Activated CD8-positive, alpha-beta memory T cell treated with anti-CD3 and anti-CD28 coated beads for 24 hours (primary cell): ENCODE measurements at regions not wholly inside any gene's neighbourhood (a gene's known extent, or its start where the extent isn't known, plus 50 kb on each side); places are given as distances from the start of the nearest gene placed in this dataset.
"Not testable (repeated sequence)": the region's sequence is repeated elsewhere in the genome, so short reads cannot be mapped to it uniquely, and the experiment has no call there.

ENCODE experiments used
- DNase-seq: peaks from one replicate; pipeline ENCODE4 v3.0.0-alpha.2; 2020

- DNase-seq = no peak
These were observed 118.1 kb upstream of the OR4E1 start for GRCh38 chr14:21791749-21792148.

GRCh38 chr14:21788687-21789086 is 115.1 kb upstream of the OR4E1 start:
- DNase-seq = not testable (repeated sequence)

DNA sequence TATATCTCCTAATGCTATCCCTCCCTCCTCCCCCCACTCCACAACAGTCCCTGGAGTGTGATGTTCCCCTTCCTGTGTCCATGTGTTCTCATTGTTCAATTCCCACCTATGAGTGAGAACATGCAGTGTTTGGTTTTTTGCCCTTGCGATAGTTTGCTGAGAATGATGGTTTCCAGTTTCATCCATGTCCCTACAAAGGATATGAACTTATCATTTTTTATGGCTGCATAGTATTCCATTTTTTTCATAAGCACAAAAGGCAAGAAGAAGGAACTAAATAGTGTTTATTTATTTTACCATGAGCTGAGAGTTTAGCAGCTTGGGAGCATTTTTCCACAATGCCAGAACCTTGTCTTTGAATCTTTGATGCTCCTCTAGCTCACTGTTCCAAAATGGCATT is 113.6 kb upstream of the OR4E1 start:
- DNase-seq = not testable (repeated sequence)

GRCh38 chr14:21781543-21781942 is 107.9 kb upstream of the OR4E1 start:
- DNase-seq = no peak

DNA sequence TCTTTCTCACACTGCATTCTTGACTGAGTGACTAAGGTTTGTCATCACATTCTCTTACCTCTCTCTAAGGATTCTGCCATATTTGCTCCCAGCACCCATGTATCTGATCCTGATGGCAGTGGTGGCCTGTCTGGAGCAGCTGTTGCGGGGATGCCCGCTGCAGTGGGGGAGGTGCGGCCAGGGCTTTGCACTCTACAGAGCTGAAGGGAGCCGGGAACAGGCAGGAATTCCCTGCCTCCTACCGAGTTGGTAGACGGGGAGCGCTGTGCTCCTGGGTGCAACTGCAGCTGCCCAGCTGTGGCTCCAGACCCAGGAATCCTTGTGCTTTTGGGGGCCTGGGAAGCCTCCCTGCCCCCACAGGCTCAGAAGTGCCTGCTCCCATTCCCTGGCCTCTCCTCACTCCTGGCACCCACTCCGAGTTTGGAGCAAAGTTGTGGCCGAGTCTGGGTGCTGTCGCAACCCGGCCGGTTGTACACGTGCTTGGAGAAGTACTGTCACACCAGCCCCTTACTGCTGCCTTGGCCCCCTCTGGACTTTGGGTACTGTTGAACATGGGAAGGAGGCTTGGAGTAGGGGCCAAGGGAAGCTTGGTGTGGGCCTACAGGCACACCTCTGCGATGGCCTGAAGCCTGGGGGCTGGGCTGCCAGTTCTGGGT is 106.9 kb upstream of the OR4E1 start:
- DNase-seq = no peak

DNA sequence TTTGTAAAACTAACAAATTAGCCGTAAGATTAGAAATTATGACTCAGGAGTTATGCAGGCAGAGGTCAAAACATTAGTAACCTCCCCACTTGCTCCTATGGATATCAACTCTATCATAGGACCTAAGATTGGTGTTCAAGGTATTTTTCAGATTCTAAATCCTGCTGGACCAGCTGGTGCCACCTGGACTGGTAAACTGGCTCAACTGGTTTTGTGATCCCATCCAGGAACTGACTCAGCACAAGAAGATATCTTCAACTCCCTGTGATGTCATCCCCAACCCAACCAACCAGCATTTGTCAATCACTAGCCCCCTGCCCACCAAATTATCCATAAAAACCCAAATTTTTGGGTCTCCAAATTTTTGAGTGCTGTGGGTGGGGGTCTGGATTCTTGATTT is 98.1 kb upstream of the OR4E1 start:
- DNase-seq = no peak

GRCh38 chr14:21768875-21769257 is 95.2 kb upstream of the OR4E1 start:
- no peak for DNase-seq

DNA sequence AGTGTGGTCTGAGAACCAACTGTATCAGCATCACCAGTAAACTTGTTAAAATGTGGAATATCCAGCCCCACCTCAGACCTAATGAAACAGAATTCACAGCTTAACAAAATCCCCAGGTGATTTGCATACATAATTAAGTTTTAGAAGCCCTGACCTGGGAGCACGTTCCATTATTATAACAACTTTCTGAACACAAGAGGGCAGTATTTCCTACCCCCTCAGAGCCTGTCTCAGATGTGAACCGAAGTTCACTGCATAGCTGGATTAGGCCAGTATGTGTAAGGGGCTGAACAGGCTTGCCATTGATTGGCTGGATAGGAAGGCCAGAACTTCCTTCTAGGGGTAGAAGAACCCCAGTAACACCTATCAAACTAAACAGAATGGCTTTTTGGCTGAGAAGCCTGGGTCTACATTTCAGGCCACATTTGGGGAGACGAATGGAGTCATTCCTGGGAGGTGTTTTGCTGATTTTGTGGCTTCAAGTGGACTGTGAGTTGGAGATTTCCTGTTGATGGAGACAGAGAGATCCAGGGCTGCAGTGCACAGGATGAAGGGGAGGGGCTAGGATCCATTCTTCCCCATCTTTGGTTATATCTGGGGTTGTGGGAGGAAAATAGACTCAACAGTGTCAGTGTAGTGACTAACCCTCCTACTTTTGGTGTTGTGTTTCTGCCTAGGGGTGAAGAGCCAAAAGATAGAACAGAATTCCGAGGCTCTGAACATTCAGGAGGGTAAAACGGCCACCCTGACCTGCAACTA is 94.7 kb upstream of the OR4E1 start:
- no peak for DNase-seq

GRCh38 chr14:21760360-21760759 is 86.7 kb upstream of the OR4E1 start:
- DNase-seq = not testable (repeated sequence)

GRCh38 chr14:21749306-21749868 is 75.8 kb upstream of the OR4E1 start:
- DNase-seq = no peak

DNA sequence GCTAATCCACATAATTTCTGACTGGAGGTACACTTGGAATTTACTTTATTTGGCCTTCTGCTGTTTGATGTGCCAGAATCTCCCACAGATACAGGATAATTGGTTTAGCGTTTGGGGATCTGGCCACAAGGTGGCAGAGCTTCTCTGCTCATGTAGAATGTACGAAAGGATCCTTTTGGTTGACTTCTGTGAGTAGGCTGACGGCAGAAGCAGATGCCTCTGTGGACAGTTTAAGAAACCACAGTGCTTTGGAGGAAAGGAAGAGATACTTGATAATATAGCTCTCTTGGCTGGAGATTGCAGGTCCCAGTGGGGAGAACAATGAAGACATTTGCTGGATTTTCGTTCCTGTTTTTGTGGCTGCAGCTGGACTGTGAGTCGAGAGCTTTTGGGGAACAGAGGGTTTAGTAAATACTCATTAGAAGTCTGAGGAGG is 75.3 kb upstream of the OR4E1 start:
- DNase-seq = peak; percentile 70

DNA sequence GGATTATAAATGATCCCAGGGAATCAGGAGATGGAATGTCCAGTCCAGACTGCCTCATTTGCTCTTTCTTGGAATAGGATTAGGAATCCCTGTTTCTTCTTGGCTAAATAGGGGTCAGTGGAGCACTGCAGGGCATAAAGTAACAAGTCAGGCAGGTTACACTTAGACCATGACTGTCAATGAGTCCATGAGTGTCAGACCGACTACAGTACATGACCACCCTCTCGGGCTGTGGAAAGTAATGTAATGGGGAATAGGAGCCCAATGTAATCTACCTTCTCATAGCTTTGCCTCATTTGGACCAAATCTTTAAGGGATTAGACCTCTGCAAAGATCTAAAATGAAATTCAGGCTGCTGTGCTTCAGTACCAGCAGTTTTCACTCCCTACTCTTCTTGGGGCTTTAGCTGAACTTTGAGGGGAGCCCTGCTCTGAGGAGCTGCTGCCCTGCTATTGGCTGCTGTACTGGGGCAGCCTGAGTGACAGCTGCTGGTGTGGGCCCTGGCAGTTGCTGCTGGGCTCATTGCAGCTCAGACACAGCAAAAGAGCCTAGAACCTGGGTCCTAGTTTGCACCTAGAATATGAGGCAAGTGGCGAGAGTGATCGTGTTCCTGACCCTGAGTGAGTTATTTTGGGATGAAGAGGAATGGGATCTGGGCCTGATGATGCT is 62.2 kb upstream of the OR4E1 start:
- no peak for DNase-seq

DNA sequence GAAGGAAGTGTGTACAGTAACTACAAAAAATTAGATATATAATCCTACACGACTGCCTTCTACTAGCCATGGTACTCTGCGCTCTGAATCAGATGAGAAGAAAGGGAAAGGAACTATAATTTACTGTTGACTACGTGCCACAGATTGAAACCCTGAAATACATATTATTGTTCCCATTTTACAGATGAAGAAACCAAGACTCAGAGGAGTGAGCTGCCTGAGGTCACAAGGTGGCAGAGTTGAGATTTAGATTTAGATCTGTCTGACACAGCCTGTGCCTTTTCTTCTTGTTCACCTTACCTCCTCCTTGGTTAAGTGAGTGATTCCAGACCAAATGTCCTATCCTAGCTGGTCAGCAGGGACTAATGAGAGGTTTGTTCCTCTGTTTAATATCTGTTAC is 61.6 kb upstream of the OR4E1 start:
- DNase-seq = no peak

DNA sequence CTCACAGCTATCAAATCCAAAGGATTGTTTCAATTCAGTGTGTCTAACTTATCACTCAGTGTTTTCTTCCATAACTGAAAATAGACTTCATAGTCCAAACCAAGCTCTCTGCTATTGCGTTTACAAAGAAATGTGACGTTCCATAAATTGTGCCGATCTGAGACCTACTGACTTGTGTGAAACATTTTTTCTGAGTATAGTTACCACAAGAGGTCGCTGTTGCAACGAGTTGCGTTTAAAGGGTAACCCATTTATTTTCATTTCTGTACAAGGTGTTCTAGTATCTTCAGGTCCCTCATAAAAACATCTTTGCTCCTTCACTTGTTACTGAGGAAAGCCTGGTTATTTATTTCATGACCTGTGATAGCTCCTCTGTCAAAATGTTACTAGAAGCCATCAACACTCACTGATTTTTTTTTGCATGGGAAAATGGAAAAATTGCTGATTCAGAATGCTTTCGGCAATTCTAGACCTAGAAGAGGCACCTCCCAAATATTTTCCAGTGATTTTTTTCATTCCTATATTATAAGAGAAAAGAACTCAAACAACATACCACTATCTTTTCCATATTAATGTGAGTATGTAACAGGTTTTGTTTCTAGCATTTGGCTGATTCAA is 60.9 kb upstream of the OR4E1 start:
- no peak for DNase-seq

- no peak for DNase-seq
These were observed 56.1 kb upstream of the OR4E1 start for GRCh38 chr14:21729703-21730233.

DNA sequence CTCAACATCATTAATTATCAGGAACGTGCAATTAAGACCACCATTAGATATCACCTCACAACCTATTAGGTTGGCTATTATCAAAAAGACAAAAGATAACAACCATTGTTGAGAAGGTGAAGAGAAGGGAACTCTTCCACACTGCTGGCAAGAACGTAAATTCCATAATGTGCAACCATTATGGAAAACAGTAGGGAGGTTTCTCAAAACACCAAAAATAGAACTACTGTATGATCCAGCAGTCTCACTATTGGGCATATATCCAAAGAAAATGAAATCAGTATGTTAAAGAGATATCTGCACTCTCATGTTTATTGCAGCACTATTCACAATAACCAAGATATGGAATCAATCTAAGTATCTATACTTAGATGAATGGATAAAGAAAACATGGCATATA is 51.6 kb upstream of the OR4E1 start:
- no peak for DNase-seq

- no peak for DNase-seq
These were observed 50.7 kb upstream of the OR4E1 start for GRCh38 chr14:21724090-21724973.

DNA sequence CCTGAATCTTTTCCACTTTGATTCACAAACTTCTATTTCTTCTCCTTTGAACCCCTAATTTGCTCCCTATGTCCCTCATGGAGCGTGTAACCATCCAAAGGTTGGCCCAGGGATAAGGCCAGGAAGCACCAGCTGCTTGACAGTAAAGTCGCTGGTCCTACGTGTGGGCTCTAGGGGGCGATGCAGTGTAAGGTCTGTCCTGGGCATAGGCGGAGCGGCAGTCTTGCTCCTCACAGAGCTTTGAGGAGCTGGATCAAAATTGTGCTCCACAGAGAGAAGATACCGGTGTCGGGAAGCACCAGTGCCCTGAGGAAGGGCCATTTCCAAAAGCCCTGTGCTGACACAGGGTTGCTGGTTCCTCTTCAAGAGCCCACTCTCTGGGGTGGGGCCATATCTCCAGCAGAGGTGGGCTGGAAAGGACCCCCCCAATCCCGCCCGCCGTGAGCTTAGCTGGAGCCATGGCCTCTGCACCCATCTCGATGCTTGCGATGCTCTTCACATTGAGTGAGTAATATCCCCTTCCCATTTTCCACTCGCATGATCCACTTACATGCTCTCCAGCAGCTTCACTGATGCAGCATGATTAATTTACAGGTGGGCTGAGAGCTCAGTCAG is 49.9 kb upstream of the OR4E1 start:
- DNase-seq = no peak
